ENCODE measurements at regions not wholly inside any gene's neighbourhood (a gene's known extent, or its start where the extent isn't known, plus 50 kb on each side); places are given as distances from the start of the nearest gene placed in this dataset.

DNA sequence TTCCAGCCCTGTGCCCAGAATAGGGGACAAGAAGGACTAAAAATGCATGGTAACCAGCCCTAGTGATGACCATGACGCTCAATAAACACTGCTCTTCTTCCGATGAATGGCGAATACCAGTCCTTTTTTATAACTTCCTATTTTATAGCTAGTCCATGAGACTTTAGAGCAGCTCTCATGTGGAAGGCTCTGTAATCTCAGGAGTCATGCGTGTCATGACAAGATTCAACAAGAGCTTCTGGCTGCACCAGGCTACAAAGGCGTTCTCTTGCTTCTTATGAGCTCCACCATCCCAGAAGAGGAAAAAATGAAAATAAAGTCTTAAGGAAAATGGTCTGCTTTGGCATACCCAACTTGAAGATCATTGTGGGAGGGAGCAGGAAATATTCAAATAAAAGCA lies 141.0 kb downstream of the TMCO5A start:
- no peaks in the 10 kb centered on the region for H3K36me3 ChIP-seq (ENCODE audit: insufficient read depth, low read length)
- CTCF ChIA-PET (ENCODE audit: partially characterized antibody): interaction anchor here (0.6 kb wide), 1 partner anchor 15 kb away, joined by 3 read pairs; no protein-coding TSS in a partner anchor
- peaks cover 4% of the 10 kb centered on the region for H3K27me3 ChIP-seq (ENCODE audit: insufficient read depth, low read length)
- Mint-ChIP-seq H3K36me3 (no peaks in the 10 kb centered on the region), H3K27me3 (peaks cover 18 to 27% of the 10 kb centered on the region in 2 donors), H3K4me1 (peaks cover 9 to 17% (median 12%) of the 10 kb centered on the region in 4 donors), H3K27ac (no peak overlapping the region), H3K9me3 (peaks cover 0 to 3% (median 0%) of the 10 kb centered on the region in 8 donors), H3K4me3 (no peak overlapping the region)
- no peaks in the 10 kb centered on the region for H3K4me1 ChIP-seq (ENCODE audit: insufficient read depth, low read length)
- no peak for DNase-seq
- H3K9me3 ChIP-seq (ENCODE audit: control insufficient read depth in 1 of 2, low read length in 2 of 2): no peaks in the 10 kb centered on the region
- intact Hi-C loops (cut with micrococcal nuclease): no loop called here
- H3K27ac ChIP-seq (ENCODE audit: low read depth, low read length): no peak overlapping the region
- POLR2A ChIA-PET (ENCODE audit: partially characterized antibody): no interaction called here
- no peak overlapping the region for H3K4me3 ChIP-seq (ENCODE audit: low read length in 2 of 2)

DNA sequence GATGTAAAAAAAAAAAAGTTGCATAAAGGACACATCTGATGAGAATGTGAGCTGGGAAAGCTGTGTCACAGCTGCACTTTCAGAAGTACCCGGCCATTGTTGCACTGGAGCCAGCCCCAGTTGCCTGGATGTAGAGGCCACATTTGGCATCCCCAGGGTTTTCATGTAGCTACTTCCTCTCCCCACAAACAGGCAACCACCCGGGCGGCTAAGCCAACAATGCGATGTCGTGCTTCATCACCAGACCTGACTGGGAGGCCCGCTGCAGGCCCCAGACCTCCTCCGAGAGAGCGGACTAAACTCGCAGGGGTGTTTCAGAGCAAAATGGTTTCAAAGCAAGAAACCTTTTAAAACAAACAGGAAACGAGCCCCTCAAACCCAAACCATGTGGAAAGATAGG lies 142.3 kb downstream of the TMCO5A start:
- H3K4me1 Mint-ChIP-seq: peaks cover 8 to 14% (median 11%) of the 10 kb centered on the region in 4 donors
- no peak for DNase-seq
- peaks cover 6 to 23% of the 10 kb centered on the region in 2 donors for H3K27me3 Mint-ChIP-seq
- H3K9me3 Mint-ChIP-seq: peaks cover 0 to 3% (median 0%) of the 10 kb centered on the region in 8 donors
- H3K27me3 ChIP-seq (ENCODE audit: insufficient read depth, low read length): peaks cover 4% of the 10 kb centered on the region
- H3K27ac Mint-ChIP-seq: no peak overlapping the region
- H3K36me3 ChIP-seq (ENCODE audit: insufficient read depth, low read length): no peaks in the 10 kb centered on the region
- H3K4me3 ChIP-seq (ENCODE audit: low read length in 2 of 2): no peak overlapping the region
- no peak overlapping the region for H3K4me3 Mint-ChIP-seq
- intact Hi-C loops (cut with micrococcal nuclease): no loop called here
- POLR2A ChIA-PET (ENCODE audit: partially characterized antibody): no interaction called here
- CTCF ChIA-PET (ENCODE audit: partially characterized antibody): no interaction called here
- H3K27ac ChIP-seq (ENCODE audit: low read depth, low read length): no peak overlapping the region
- no peaks in the 10 kb centered on the region for H3K4me1 ChIP-seq (ENCODE audit: insufficient read depth, low read length)
- H3K36me3 Mint-ChIP-seq: no peaks in the 10 kb centered on the region
- no peaks in the 10 kb centered on the region for H3K9me3 ChIP-seq (ENCODE audit: control insufficient read depth in 1 of 2, low read length in 2 of 2)

DNA sequence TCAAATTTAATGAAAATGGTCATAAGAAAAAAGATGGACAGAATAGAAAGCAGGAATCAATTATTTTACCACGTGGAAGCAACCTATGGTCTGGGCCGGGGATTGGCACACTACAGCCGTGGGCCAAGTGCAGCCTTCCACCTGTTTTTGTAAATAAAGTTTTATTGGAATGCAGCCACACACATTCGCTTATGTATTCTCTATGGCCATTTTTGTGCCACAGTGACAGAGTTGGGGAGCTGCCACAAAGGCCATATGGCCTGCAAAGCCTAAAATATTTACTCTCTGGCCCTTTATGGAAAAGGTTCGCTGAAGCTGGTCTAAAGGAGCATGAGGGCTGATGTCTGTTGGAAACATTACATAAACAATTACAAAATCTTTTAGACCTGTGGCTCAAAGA lies 144.8 kb downstream of the TMCO5A start:
- H3K27me3 ChIP-seq (ENCODE audit: insufficient read depth, low read length): peaks cover 4% of the 10 kb centered on the region
- Mint-ChIP-seq H3K36me3 (no peaks in the 10 kb centered on the region), H3K27ac (no peak overlapping the region), H3K4me1 (no peaks in the 10 kb centered on the region), H3K27me3 (peaks cover 0 to 12% of the 10 kb centered on the region in 2 donors), H3K4me3 (no peak overlapping the region), H3K9me3 (no peaks in the 10 kb centered on the region)
- DNase-seq: no peak
- intact Hi-C loops (cut with micrococcal nuclease): no loop called here
- H3K4me3 ChIP-seq (ENCODE audit: low read length in 2 of 2): no peak overlapping the region
- ChIA-PET POLR2A (ENCODE audit: partially characterized antibody) (no interaction called here), CTCF (ENCODE audit: partially characterized antibody) (no interaction called here)
- no peaks in the 10 kb centered on the region for H3K9me3 ChIP-seq (ENCODE audit: control insufficient read depth in 1 of 2, low read length in 2 of 2)
- H3K4me1 ChIP-seq (ENCODE audit: insufficient read depth, low read length): peaks cover under 1% of the 10 kb centered on the region
- no peaks in the 10 kb centered on the region for H3K36me3 ChIP-seq (ENCODE audit: insufficient read depth, low read length)
- no peak overlapping the region for H3K27ac ChIP-seq (ENCODE audit: low read depth, low read length)

DNA sequence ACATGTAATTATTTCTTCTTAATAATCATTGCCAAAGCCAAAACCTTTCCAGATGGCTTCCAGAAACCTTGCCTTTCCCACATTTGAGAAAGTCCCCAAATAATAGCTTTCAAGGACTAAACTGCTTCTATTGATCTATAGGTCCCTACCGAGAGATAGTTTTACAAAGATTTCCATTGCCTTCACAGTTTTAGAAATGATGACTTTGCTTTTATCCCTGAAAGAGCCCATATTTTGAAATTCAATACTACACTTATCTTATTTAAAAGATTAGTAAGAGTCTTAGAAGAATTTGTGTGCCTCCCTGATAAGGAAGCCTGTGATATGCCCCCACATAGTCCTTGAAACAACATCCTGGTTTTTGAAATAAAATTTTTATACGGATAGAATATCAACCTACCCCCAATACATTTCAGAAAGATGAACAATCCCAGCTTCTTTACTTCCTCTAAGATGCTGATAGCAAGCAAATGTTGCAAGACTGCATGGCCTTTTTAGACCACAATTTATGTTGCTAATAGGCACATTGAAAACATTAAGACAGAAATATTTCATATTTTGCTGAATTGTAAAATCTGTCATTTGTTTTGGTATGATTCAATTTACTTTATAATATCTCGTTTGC lies 146.3 kb downstream of the TMCO5A start:
- no peak overlapping the region for H3K27ac ChIP-seq (ENCODE audit: low read depth, low read length)
- Mint-ChIP-seq H3K4me1 (peaks cover 2 to 4% (median 3%) of the 10 kb centered on the region in 4 donors), H3K27me3 (peaks cover 0 to 4% of the 10 kb centered on the region in 2 donors), H3K36me3 (no peaks in the 10 kb centered on the region), H3K4me3 (no peak overlapping the region), H3K9me3 (no peaks in the 10 kb centered on the region), H3K27ac (no peak overlapping the region)
- H3K9me3 ChIP-seq (ENCODE audit: control insufficient read depth in 1 of 2, low read length in 2 of 2): no peaks in the 10 kb centered on the region
- ChIA-PET POLR2A (ENCODE audit: partially characterized antibody) (no interaction called here), CTCF (ENCODE audit: partially characterized antibody) (no interaction called here)
- DNase-seq: no peak
- H3K27me3 ChIP-seq (ENCODE audit: insufficient read depth, low read length): peaks cover 4% of the 10 kb centered on the region
- intact Hi-C loops (cut with micrococcal nuclease): no loop called here
- H3K36me3 ChIP-seq (ENCODE audit: insufficient read depth, low read length): no peaks in the 10 kb centered on the region
- H3K4me1 ChIP-seq (ENCODE audit: insufficient read depth, low read length): peaks cover 11% of the 10 kb centered on the region
- no peak overlapping the region for H3K4me3 ChIP-seq (ENCODE audit: low read length in 2 of 2)

DNA sequence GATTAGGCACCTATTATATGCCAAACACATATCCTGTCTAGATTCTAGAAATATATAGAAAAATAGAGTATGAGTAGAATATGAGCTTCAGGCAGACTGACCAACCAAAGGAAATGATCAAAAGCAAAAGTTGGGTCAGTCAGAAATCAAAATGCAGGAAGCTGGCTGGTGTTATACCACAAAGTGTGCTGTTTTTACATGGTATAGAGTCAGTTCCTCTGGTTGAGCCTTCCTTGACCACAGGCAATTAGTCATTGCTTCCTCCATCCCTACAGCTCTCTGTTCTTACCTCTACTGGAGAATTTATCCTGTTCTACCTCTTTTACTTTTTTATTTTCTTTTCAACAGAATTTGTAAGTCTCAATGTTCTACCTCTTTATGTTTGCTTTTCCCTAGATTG lies 149.8 kb downstream of the TMCO5A start:
- H3K4me3 Mint-ChIP-seq: no peak overlapping the region

DNA sequence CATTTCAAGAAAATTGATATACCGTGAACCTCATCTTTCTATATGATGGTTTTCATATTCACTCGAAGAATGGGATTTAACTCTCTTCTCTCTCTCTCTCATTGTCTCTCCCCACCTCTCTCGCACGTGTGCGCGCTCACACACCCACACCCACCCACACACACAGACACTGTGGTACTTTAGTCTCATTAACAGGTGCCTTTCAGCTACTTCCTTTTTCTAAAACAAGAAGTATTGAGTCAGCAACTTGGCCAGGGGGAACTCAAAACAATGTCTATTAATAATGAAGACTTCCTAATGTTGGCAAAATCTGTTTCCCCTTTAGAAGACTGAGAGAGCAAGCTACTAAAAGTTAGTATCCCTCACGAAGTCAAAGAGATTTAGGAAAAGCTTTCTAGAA lies 150.7 kb downstream of the TMCO5A start:
- H3K9me3 ChIP-seq (ENCODE audit: control insufficient read depth in 1 of 2, low read length in 2 of 2): no peaks in the 10 kb centered on the region
- H3K27me3 Mint-ChIP-seq: peaks cover 3 to 7% of the 10 kb centered on the region in 2 donors
- H3K27ac ChIP-seq (ENCODE audit: low read depth, low read length): no peak overlapping the region
- no peaks in the 10 kb centered on the region for H3K36me3 ChIP-seq (ENCODE audit: insufficient read depth, low read length)
- CTCF ChIA-PET (ENCODE audit: partially characterized antibody): no interaction called here
- no peak overlapping the region for H3K4me3 ChIP-seq (ENCODE audit: low read length in 2 of 2)
- no peaks in the 10 kb centered on the region for H3K36me3 Mint-ChIP-seq
- H3K9me3 Mint-ChIP-seq: peaks cover 0 to 4% (median 0%) of the 10 kb centered on the region in 8 donors
- no peak for DNase-seq
- H3K4me1 Mint-ChIP-seq: peaks cover 2 to 4% (median 3%) of the 10 kb centered on the region in 4 donors
- intact Hi-C loops (cut with micrococcal nuclease): no loop called here
- POLR2A ChIA-PET (ENCODE audit: partially characterized antibody): no interaction called here
- no peaks in the 10 kb centered on the region for H3K27me3 ChIP-seq (ENCODE audit: insufficient read depth, low read length)
- peaks cover 11% of the 10 kb centered on the region for H3K4me1 ChIP-seq (ENCODE audit: insufficient read depth, low read length)
- H3K4me3 Mint-ChIP-seq: peak overlapping the region in 1 of 8 donors; percentile 5
- no peak overlapping the region for H3K27ac Mint-ChIP-seq

More for the DNA sequence above, 149.8 kb downstream of the TMCO5A start:
- no peaks in the 10 kb centered on the region for H3K9me3 ChIP-seq (ENCODE audit: control insufficient read depth in 1 of 2, low read length in 2 of 2)
- no peak overlapping the region for H3K4me3 ChIP-seq (ENCODE audit: low read length in 2 of 2)
- Mint-ChIP-seq H3K27me3 (peaks cover 3 to 7% of the 10 kb centered on the region in 2 donors), H3K36me3 (no peaks in the 10 kb centered on the region), H3K4me1 (peaks cover 2 to 4% (median 3%) of the 10 kb centered on the region in 4 donors), H3K27ac (no peak overlapping the region), H3K9me3 (peaks cover 0 to 2% (median 0%) of the 10 kb centered on the region in 8 donors)
- H3K27ac ChIP-seq (ENCODE audit: low read depth, low read length): no peak overlapping the region
- H3K4me1 ChIP-seq (ENCODE audit: insufficient read depth, low read length): peaks cover 11% of the 10 kb centered on the region
- no peaks in the 10 kb centered on the region for H3K27me3 ChIP-seq (ENCODE audit: insufficient read depth, low read length)
- no peaks in the 10 kb centered on the region for H3K36me3 ChIP-seq (ENCODE audit: insufficient read depth, low read length)
- POLR2A ChIA-PET (ENCODE audit: partially characterized antibody): no interaction called here
- intact Hi-C loops (cut with micrococcal nuclease): no loop called here
- DNase-seq: no peak
- CTCF ChIA-PET (ENCODE audit: partially characterized antibody): no interaction called here

DNA sequence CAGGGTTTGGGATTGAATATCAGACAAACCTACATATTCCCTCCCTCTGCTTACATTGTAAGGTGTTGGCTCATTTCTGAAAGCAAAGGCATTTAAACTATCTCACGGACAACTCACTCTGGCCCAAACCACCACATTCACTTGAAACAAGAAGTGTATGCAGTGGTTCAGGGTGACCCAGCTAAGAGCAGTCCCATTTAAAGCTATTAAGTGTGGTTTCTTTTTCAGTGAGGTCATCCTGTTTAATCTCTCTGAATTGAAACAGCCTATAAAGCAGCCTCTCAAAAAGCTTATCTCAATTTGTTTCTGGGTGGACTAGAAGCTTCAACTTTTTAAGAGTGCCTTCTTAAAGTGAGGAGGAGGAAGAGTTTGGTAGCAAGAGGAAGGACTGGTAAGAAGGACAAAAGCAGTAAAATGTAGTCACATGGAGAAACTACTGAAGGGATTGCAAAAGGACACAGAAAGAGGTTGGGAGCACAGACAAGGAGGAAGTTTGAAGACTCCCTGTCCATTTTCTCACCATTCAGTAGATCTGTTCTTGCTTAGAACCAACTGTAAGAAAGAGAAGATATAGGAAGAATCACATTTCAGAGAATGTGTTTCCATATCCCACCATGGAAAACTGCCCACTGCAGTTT lies 151.6 kb downstream of the TMCO5A start:
- no peak overlapping the region for H3K4me3 Mint-ChIP-seq

More for the DNA sequence above, 151.6 kb downstream of the TMCO5A start:
- no peak overlapping the region for H3K4me3 ChIP-seq (ENCODE audit: low read length in 2 of 2)
- Mint-ChIP-seq H3K27me3 (peaks cover 3 to 7% of the 10 kb centered on the region in 2 donors), H3K9me3 (peaks cover 0 to 4% (median 0%) of the 10 kb centered on the region in 8 donors), H3K27ac (no peak overlapping the region), H3K4me1 (peaks cover 2 to 4% (median 3%) of the 10 kb centered on the region in 4 donors), H3K36me3 (no peaks in the 10 kb centered on the region)
- intact Hi-C loops (cut with micrococcal nuclease): no loop called here
- no peaks in the 10 kb centered on the region for H3K36me3 ChIP-seq (ENCODE audit: insufficient read depth, low read length)
- CTCF ChIA-PET (ENCODE audit: partially characterized antibody): no interaction called here
- POLR2A ChIA-PET (ENCODE audit: partially characterized antibody): no interaction called here
- DNase-seq: no peak
- H3K27ac ChIP-seq (ENCODE audit: low read depth, low read length): no peak overlapping the region
- H3K4me1 ChIP-seq (ENCODE audit: insufficient read depth, low read length): peaks cover 11% of the 10 kb centered on the region
- no peaks in the 10 kb centered on the region for H3K27me3 ChIP-seq (ENCODE audit: insufficient read depth, low read length)
- no peaks in the 10 kb centered on the region for H3K9me3 ChIP-seq (ENCODE audit: control insufficient read depth in 1 of 2, low read length in 2 of 2)

Data from CD4-positive, alpha-beta memory T cell (primary cell).